NCI-H748 treated with DMSO at 0.1 percent for 48 hours (cell line): ENCODE measurements at regions not wholly inside any gene's neighbourhood (a gene's known extent, or its start where the extent isn't known, plus 50 kb on each side); places are given as distances from the start of the nearest gene placed in this dataset.

Source experiments
- DNase-seq: peaks from one replicate; lab custom pipeline; 2025; lab: John Stamatoyannopoulos, UW

- no peak for DNase-seq
These were observed 1691.7 kb upstream of the PCDH20 start for GRCh38 chr13:63107179-63107943.

- DNase-seq, result no peak
These were observed 1679.1 kb upstream of the PCDH20 start for GRCh38 chr13:63094717-63095116.

- no peak for DNase-seq
These were observed 1678.3 kb upstream of the PCDH20 start for GRCh38 chr13:63093907-63094469.

GRCh38 chr13:63092456-63092855, 1676.8 kb upstream of the PCDH20 start:
- no peak for DNase-seq

GRCh38 chr13:63090524-63090923, 1674.9 kb upstream of the PCDH20 start:
- no peak for DNase-seq

- no peak for DNase-seq
These were observed 1672.6 kb upstream of the PCDH20 start for GRCh38 chr13:63088226-63088625.

- DNase-seq, result no peak
These were observed 1670.6 kb upstream of the PCDH20 start for GRCh38 chr13:63086286-63086685.

GRCh38 chr13:63085851-63086250, 1670.2 kb upstream of the PCDH20 start:
- DNase-seq, result no peak

GRCh38 chr13:63081400-63082014, 1665.9 kb upstream of the PCDH20 start:
- DNase-seq, result no peak

GRCh38 chr13:63075126-63075525, 1659.5 kb upstream of the PCDH20 start:
- DNase-seq, result no peak

GRCh38 chr13:63050287-63050686, 1634.6 kb upstream of the PCDH20 start:
- no peak for DNase-seq

GRCh38 chr13:63048653-63049052, 1633.0 kb upstream of the PCDH20 start:
- DNase-seq, result no peak

GRCh38 chr13:63044589-63045313, 1629.1 kb upstream of the PCDH20 start:
- DNase-seq, result no peak

- no peak for DNase-seq
These were observed 1627.0 kb upstream of the PCDH20 start for GRCh38 chr13:63042686-63043085.

- DNase-seq, result no peak
These were observed 1626.2 kb upstream of the PCDH20 start for GRCh38 chr13:63041640-63042414.

GRCh38 chr13:63026285-63026797, 1610.7 kb upstream of the PCDH20 start:
- DNase-seq, result no peak

GRCh38 chr13:63025741-63026140, 1610.1 kb upstream of the PCDH20 start:
- DNase-seq, result no peak

- DNase-seq, result no peak
These were observed 1608.8 kb upstream of the PCDH20 start for GRCh38 chr13:63024458-63024857.

- no peak for DNase-seq
These were observed 1596.3 kb upstream of the PCDH20 start for GRCh38 chr13:63011996-63012395.

- DNase-seq, result no peak
These were observed 1594.5 kb upstream of the PCDH20 start for GRCh38 chr13:63010072-63010658.

- no peak for DNase-seq
These were observed 1590.0 kb upstream of the PCDH20 start for GRCh38 chr13:63005625-63006024.
